ENCODE measurements at regions not wholly inside any gene's neighbourhood (a gene's known extent, or its start where the extent isn't known, plus 50 kb on each side); places are given as distances from the start of the nearest gene placed in this dataset.

GRCh38 chr4:124000233-124000632 is 603.6 kb downstream of the SPRY1 start:
- TF ChIP-seq EP300 (IDR thresholded peaks at IDR 0.05) = no peak
- TF ChIP-seq CTCF (IDR thresholded peaks at IDR 0.05) = no peak
- no peak for TF ChIP-seq POLR2AphosphoS5 (IDR thresholded peaks at IDR 0.05)

Measured in upper lobe of left lung (tissue), 4 donors.